Smooth muscle cell (in vitro differentiated cells): ENCODE measurements at regions not wholly inside any gene's neighbourhood (a gene's known extent, or its start where the extent isn't known, plus 50 kb on each side); places are given as distances from the start of the nearest gene placed in this dataset.

ENCODE experiments used
- DNase-seq: peaks from one replicate; lab custom pipeline; 2025; ENCODE audit not compliant: unreplicated experiment; lab: John Stamatoyannopoulos, UW
- H2AFZ ChIP-seq: fragments of 200-600 bp; sonication (generic); 2 replicates; pipeline ENCODE4 v1.6.0; 2016; ENCODE audit warnings: antibody characterized with exemption, low read depth, mild to moderate bottlenecking
- H3F3A ChIP-seq: fragments of 200-600 bp; sonication (generic); 2 replicates; pipeline ENCODE4 v1.6.0; 2017; ENCODE audit warnings: antibody characterized with exemption, low read depth
- H3K27ac ChIP-seq: fragments of 200-600 bp; sonication (generic); 2 replicates; pipeline ENCODE4 v1.5.1; 2016; ENCODE audit warnings: low read depth, mild to moderate bottlenecking
- H3K27me3 ChIP-seq: fragments of 200-600 bp; sonication (generic); 2 replicates; pipeline ENCODE4 v1.6.1; 2016; ENCODE audit warnings: low read depth, mild to moderate bottlenecking
- H3K36me3 ChIP-seq: fragments of 200-600 bp; sonication (generic); 2 replicates; pipeline ENCODE4 v1.5.1; 2016; ENCODE audit warnings: low read depth
- H3K4me1 ChIP-seq: fragments of 200-600 bp; sonication (generic); 2 replicates; pipeline ENCODE4 v1.5.1; 2016; ENCODE audit warnings: low read depth
- H3K4me2 ChIP-seq: fragments of 200-600 bp; sonication (generic); 2 replicates; pipeline ENCODE4 v1.6.0; 2016; ENCODE audit warnings: mild to moderate bottlenecking
- H3K4me3 ChIP-seq: fragments of 200-600 bp; sonication (generic); 2 replicates; pipeline ENCODE4 v1.5.1; 2016; ENCODE audit warnings: mild to moderate bottlenecking
- H3K79me2 ChIP-seq: fragments of 200-600 bp; sonication (generic); 2 replicates; pipeline ENCODE4 v1.6.0; 2016; ENCODE audit warnings: low read depth, mild to moderate bottlenecking
- H3K9ac ChIP-seq: fragments of 200-600 bp; sonication (generic); 2 replicates; pipeline ENCODE4 v1.6.0; 2016; ENCODE audit warnings: low read depth
- H3K9me3 ChIP-seq: fragments of 200-600 bp; sonication (generic); replicated peaks from 2 replicates; pipeline ENCODE4 v1.5.1; 2016; ENCODE audit warnings: low read depth
- H4K20me1 ChIP-seq: fragments of 200-600 bp; sonication (generic); 2 replicates; pipeline ENCODE4 v1.6.0; 2016; ENCODE audit warnings: low read depth
- WGBS: methylation state at CpG from one replicate; pipeline ENCODE4 v1.1.7; 2016; ENCODE audit warnings: low lambda C conversion rate; 5-methylcytosine and 5-hydroxymethylcytosine counted together
- TF ChIP-seq, protein P1 (sequence below): fragments of 200-600 bp; sonication (generic); IDR thresholded peaks from 2 replicates; pipeline ENCODE4 v1.5.1; 2017; ENCODE audit warnings: borderline replicate concordance, mild to moderate bottlenecking, antibody characterized with exemption; ENCODE audit not compliant: insufficient read depth, poor library complexity, severe bottlenecking

DNA sequence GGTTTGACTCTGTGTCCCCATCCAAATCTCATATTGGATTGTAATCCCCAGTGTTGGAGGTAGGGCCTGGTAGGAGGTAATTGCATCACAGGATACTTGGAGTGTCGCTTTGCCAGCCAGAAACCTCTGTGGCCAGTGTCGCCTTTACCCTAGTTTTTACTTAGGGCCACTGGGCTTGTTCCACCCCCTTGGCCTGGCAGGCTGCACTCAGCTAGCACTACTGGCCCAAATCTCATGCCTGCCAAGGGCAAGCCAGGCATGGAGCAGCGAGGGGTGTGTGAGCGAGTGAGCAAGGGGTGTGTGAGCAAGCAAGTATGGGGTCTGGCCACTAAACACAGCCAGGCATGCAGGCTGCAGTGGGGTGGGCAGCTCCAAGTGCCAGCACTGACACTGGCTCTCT is 178.7 kb upstream of the MGAT5 start:
- Histone ChIP-seq H2AFZ (no peak overlapping the region), H3K9me3 (no peaks in the 10 kb centered on the region), H3K4me2 (no peak overlapping the region), H3K36me3 (no peaks in the 10 kb centered on the region), H3K27ac (no peak overlapping the region), H3F3A (no peaks in the 10 kb centered on the region), H3K27me3 (no peaks in the 10 kb centered on the region), H3K79me2 (no peaks in the 10 kb centered on the region), H3K4me1 (no peaks in the 10 kb centered on the region), H3K4me3 (no peak overlapping the region), H3K9ac (no peak overlapping the region), H4K20me1 (no peaks in the 10 kb centered on the region)
- TF ChIP-seq, protein P1, sequence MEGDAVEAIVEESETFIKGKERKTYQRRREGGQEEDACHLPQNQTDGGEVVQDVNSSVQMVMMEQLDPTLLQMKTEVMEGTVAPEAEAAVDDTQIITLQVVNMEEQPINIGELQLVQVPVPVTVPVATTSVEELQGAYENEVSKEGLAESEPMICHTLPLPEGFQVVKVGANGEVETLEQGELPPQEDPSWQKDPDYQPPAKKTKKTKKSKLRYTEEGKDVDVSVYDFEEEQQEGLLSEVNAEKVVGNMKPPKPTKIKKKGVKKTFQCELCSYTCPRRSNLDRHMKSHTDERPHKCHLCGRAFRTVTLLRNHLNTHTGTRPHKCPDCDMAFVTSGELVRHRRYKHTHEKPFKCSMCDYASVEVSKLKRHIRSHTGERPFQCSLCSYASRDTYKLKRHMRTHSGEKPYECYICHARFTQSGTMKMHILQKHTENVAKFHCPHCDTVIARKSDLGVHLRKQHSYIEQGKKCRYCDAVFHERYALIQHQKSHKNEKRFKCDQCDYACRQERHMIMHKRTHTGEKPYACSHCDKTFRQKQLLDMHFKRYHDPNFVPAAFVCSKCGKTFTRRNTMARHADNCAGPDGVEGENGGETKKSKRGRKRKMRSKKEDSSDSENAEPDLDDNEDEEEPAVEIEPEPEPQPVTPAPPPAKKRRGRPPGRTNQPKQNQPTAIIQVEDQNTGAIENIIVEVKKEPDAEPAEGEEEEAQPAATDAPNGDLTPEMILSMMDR = no peak
- 95% methylated on average over 4 of the region's 4 CpGs for WGBS
- DNase-seq = no peak

DNA sequence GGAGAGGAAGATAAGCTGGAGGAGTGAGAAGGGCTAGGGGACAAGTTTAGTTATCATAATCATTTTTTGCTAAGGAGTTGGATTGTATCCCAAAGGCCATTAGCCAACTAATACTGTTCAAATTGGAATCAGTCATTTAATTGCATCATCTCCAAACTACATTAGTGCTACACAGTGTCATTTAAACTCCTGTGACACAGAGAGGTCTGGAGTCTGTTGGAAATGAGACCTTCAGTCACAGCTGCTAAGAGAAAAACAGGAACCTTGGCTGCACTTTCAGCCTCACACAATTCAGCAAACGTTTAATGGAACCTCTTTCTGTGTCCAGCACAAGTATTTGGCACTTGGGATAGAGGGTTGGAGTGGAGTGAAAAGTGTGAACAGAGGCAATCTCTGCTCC is 175.5 kb upstream of the MGAT5 start:
- 62% methylated on average over 1 of the region's 1 CpG for WGBS

DNA sequence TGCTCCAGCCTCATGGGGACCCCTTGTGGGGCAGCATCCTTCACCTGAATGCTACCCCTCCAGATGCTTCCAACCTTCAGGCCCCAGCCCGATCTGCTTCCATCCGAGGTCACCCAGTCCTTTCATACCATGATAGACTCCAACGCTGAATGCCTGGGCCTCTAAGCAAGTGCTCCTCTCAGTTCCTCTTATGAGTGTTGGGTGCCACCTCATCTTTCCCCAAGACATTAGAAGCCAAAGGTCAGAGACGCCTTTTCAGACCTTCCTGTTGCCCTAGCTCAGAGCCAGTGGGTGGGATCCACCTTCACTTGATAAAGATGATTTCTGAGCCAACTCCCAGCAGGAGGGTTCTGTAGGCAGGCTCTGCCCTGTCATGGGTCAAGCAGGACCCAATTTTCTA is 174.5 kb upstream of the MGAT5 start:
- TF ChIP-seq, protein P1 = no peak
- H3K36me3 ChIP-seq = no peaks in the 10 kb centered on the region
- no peak for DNase-seq
- H3K9ac ChIP-seq = no peak overlapping the region
- no peak overlapping the region for H2AFZ ChIP-seq
- H3K9me3 ChIP-seq = no peaks in the 10 kb centered on the region
- H3K4me1 ChIP-seq = no peaks in the 10 kb centered on the region
- no peaks in the 10 kb centered on the region for H4K20me1 ChIP-seq
- no peaks in the 10 kb centered on the region for H3F3A ChIP-seq
- WGBS = 97% methylated on average over 4 of the region's 4 CpGs
- no peak overlapping the region for H3K4me2 ChIP-seq
- H3K27ac ChIP-seq = no peak overlapping the region
- H3K4me3 ChIP-seq = no peak overlapping the region
- no peaks in the 10 kb centered on the region for H3K27me3 ChIP-seq
- H3K79me2 ChIP-seq = no peaks in the 10 kb centered on the region

More for the DNA sequence above, 175.5 kb upstream of the MGAT5 start:
- Histone ChIP-seq H3K9me3 (no peaks in the 10 kb centered on the region), H3K27me3 (no peaks in the 10 kb centered on the region), H3K4me1 (no peaks in the 10 kb centered on the region), H4K20me1 (no peaks in the 10 kb centered on the region), H3K4me3 (no peak overlapping the region), H3K27ac (no peak overlapping the region), H3K4me2 (no peak overlapping the region), H3K36me3 (no peaks in the 10 kb centered on the region), H3F3A (no peaks in the 10 kb centered on the region), H2AFZ (no peak overlapping the region), H3K79me2 (no peaks in the 10 kb centered on the region), H3K9ac (no peak overlapping the region)
- DNase-seq = no peak
- TF ChIP-seq, protein P1 = no peak

- Histone ChIP-seq H3K4me1 (no peaks in the 10 kb centered on the region), H3K36me3 (no peaks in the 10 kb centered on the region), H3K79me2 (no peaks in the 10 kb centered on the region), H3F3A (no peaks in the 10 kb centered on the region), H4K20me1 (no peaks in the 10 kb centered on the region), H3K27me3 (no peaks in the 10 kb centered on the region), H3K9me3 (no peaks in the 10 kb centered on the region), H2AFZ (no peak overlapping the region), H3K4me3 (no peak overlapping the region), H3K9ac (no peak overlapping the region), H3K27ac (no peak overlapping the region), H3K4me2 (no peak overlapping the region)
- DNase-seq = no peak
- WGBS = 79% methylated on average over 7 of the region's 7 CpGs
- TF ChIP-seq, protein P1 = no peak
Measured at GRCh38 chr2:134080386-134081089, 173.3 kb upstream of the MGAT5 start.
